SK-N-SH (cell line): ENCODE measurements at regions not wholly inside any gene's neighbourhood (a gene's known extent, or its start where the extent isn't known, plus 50 kb on each side); places are given as distances from the start of the nearest gene placed in this dataset.

Experiments used
- CTCF ChIA-PET: fragments of 300-600, 350-600 bp; formaldehyde crosslinking; extraction: SDS; loops from one replicate; lab custom pipeline; 2021; lab: Yijun Ruan, JAX
- POLR2A ChIA-PET: fragments of 350-600 bp; sonication (Branson Sonifier 250); formaldehyde crosslinking; extraction: SDS; loops from one replicate; lab custom pipeline; 2020; ENCODE audit warnings: antibody characterized with exemption, inconsistent platforms; lab: Yijun Ruan, JAX
- DNase-seq: peaks from one replicate; pipeline ENCODE4 v3.0.0; 2012
- H2AFZ ChIP-seq: fragments of 200-600 bp; sonication (generic); 2 replicates; pipeline ENCODE4 v1.8.1; 2016; ENCODE audit warnings: antibody characterized with exemption, mild to moderate bottlenecking, low read depth
- H3F3A ChIP-seq: fragments of 200-600 bp; sonication (generic); replicated peaks from 2 replicates; pipeline ENCODE3; 2016; ENCODE audit warnings: antibody characterized with exemption, mild to moderate bottlenecking; ENCODE audit not compliant: insufficient read depth
- H3K27ac ChIP-seq, 2 experiments: fragments of 200-500 bp in 1 of 2; fragments of 200-600 bp in 1 of 2; sonication (Bioruptor generic) in 1 of 2; sonication (generic), shearing (Covaris generic) in 1 of 2; 2 replicates each; pipeline versions ENCODE4 v1.5.1 to v1.6.1; 2014 to 2016; ENCODE audit warnings: low read depth in 2 of 2, inconsistent platforms in 1 of 2, low read length in 1 of 2, mild to moderate bottlenecking in 1 of 2, mixed read lengths in 1 of 2
- H3K27me3 ChIP-seq: fragments of 200-600 bp; sonication (generic), shearing (Covaris generic); 2 replicates; pipeline ENCODE4 v1.6.1; 2016; ENCODE audit warnings: mixed run types; ENCODE audit not compliant: insufficient read depth
- H3K36me3 ChIP-seq, 2 experiments: fragments of 200-500 bp in 1 of 2; fragments of 200-600 bp in 1 of 2; sonication (Bioruptor generic) in 1 of 2; sonication (generic) in 1 of 2; replicated peaks in 1 of 2; 2 replicates each; pipeline versions ENCODE3 to v1.5.1; 2014 to 2016; ENCODE audit warnings: low read length in 1 of 2, mild to moderate bottlenecking in 1 of 2; ENCODE audit not compliant: insufficient read depth in 2 of 2, control insufficient read depth in 1 of 2
- H3K4me1 ChIP-seq, 2 experiments: fragments of 200-500 bp in 1 of 2; fragments of 200-600 bp in 1 of 2; sonication (Bioruptor generic) in 1 of 2; sonication (generic), shearing (Covaris generic) in 1 of 2; 2 replicates each; pipeline versions ENCODE4 v1.5.1 to v1.6.1; 2014 to 2016; ENCODE audit warnings: low read depth in 1 of 2, low read length in 1 of 2, mixed run types in 1 of 2; ENCODE audit not compliant: insufficient read depth in 2 of 2, control insufficient read depth in 1 of 2
- H3K4me2 ChIP-seq: fragments of 200-600 bp; sonication (generic), shearing (Covaris generic); 2 replicates; pipeline ENCODE4 v1.6.1; 2017; ENCODE audit warnings: mixed run types
- H3K4me3 ChIP-seq, 2 experiments: fragments of 200-500 bp in 1 of 2; fragments of 200-600 bp in 1 of 2; sonication (Bioruptor generic) in 1 of 2; sonication (generic), shearing (Covaris generic) in 1 of 2; 2 replicates each; pipeline versions ENCODE4 v1.5.1 to v1.8.1; 2014 to 2016; ENCODE audit warnings: low read depth in 2 of 2, inconsistent platforms in 1 of 2, low read length in 1 of 2, mild to moderate bottlenecking in 1 of 2, mixed read lengths in 1 of 2, moderate library complexity in 1 of 2
- H3K79me2 ChIP-seq: fragments of 200-600 bp; sonication (generic); 2 replicates; pipeline ENCODE4 v1.8.1; 2017; ENCODE audit warnings: mild to moderate bottlenecking; ENCODE audit not compliant: insufficient read depth
- H3K9ac ChIP-seq: fragments of 200-600 bp; sonication (generic); 2 replicates; pipeline ENCODE4 v1.6.1; 2017; ENCODE audit warnings: mixed run types
- H3K9me2 ChIP-seq: fragments of 200-600 bp; sonication (generic); 2 replicates; pipeline ENCODE4 v1.6.1; 2017; ENCODE audit warnings: mixed run types
- H3K9me3 ChIP-seq: fragments of 200-600 bp; sonication (generic); 2 replicates; pipeline ENCODE4 v1.6.1; 2017; ENCODE audit warnings: mixed run types, mild to moderate bottlenecking, moderate library complexity
- H4K20me1 ChIP-seq: fragments of 200-600 bp; sonication (generic); 2 replicates; pipeline ENCODE4 v1.6.1; 2017; ENCODE audit warnings: mild to moderate bottlenecking, mixed run types; ENCODE audit not compliant: insufficient read depth
- ELF1 ChIP-seq: IDR thresholded peaks from 2 replicates; pipeline ENCODE4 v1.4.0; 2012
- EP300 ChIP-seq, 2 experiments: IDR thresholded peaks; 2 replicates each; pipeline versions ENCODE4 v1.4.0 to v1.6.1; 2012; ENCODE audit warnings: borderline replicate concordance in 1 of 2, low read depth in 1 of 2, low read length in 1 of 2
- EZH2phosphoT487 ChIP-seq: fragments of 200-600 bp; sonication (generic); IDR thresholded peaks from 2 replicates; pipeline ENCODE4 v1.6.1; 2017; ENCODE audit warnings: low read depth, mixed run types, mild to moderate bottlenecking, antibody characterized with exemption, moderate library complexity, borderline replicate concordance
- FOSL2 ChIP-seq: IDR thresholded peaks from 2 replicates; pipeline ENCODE4 v1.4.0; 2012; ENCODE audit warnings: low read depth, mild to moderate bottlenecking, moderate library complexity, borderline replicate concordance
- GATA2 ChIP-seq: sonication (generic); formaldehyde crosslinking; IDR thresholded peaks from 2 replicates; pipeline ENCODE4 v1.5.0; 2020; ENCODE audit warnings: mild to moderate bottlenecking, missing genetic modification reagents
- JUND ChIP-seq: IDR thresholded peaks from 2 replicates; pipeline ENCODE4 v1.4.0; 2012
- MAX ChIP-seq: IDR thresholded peaks from 2 replicates; pipeline ENCODE4 v1.4.0; 2012; ENCODE audit warnings: low read depth
- MXI1 ChIP-seq: IDR thresholded peaks from 2 replicates; pipeline ENCODE4 v1.6.1; 2012; ENCODE audit warnings: mild to moderate bottlenecking, low read depth, low read length, improper control_type of control experiment
- NFIC ChIP-seq: IDR thresholded peaks from 2 replicates; pipeline ENCODE4 v1.4.0; 2012; ENCODE audit warnings: borderline replicate concordance
- NRF1 ChIP-seq: IDR thresholded peaks from 2 replicates; pipeline ENCODE4 v1.6.1; 2012; ENCODE audit warnings: low read depth, mild to moderate bottlenecking, low read length
- PBX3 ChIP-seq: IDR thresholded peaks from 2 replicates; pipeline ENCODE4; 2012
- POLR2AphosphoS5 ChIP-seq: IDR thresholded peaks from 2 replicates; pipeline ENCODE4 v1.6.1; 2012; ENCODE audit warnings: low read depth, low read length
- RAD21 ChIP-seq: IDR thresholded peaks from 2 replicates; pipeline ENCODE4 v1.6.1; 2012; ENCODE audit warnings: mild to moderate bottlenecking, low read length
- RXRA ChIP-seq: IDR thresholded peaks from 2 replicates; pipeline ENCODE4 v1.4.0; 2012; ENCODE audit warnings: low read depth, mild to moderate bottlenecking, borderline replicate concordance
- SIN3A ChIP-seq: IDR thresholded peaks from 2 replicates; pipeline ENCODE4 v1.6.1; 2012; ENCODE audit warnings: low read depth, mild to moderate bottlenecking, low read length, moderate library complexity, borderline replicate concordance
- SMC3 ChIP-seq: IDR thresholded peaks from 2 replicates; pipeline ENCODE4 v1.6.1; 2012; ENCODE audit warnings: low read depth, low read length, improper control_type of control experiment
- YY1 ChIP-seq: IDR thresholded peaks from 2 replicates; pipeline ENCODE4 v1.4.0; 2012; ENCODE audit warnings: low read depth, mild to moderate bottlenecking
- WGBS: methylation state at CpG from one replicate; pipeline ENCODE4 v1.1.6; 2017; ENCODE audit warnings: low lambda C conversion rate; 5-methylcytosine and 5-hydroxymethylcytosine counted together
- TF ChIP-seq, protein P1 (sequence below): IDR thresholded peaks from 2 replicates; pipeline ENCODE4 v1.4.0; 2012; ENCODE audit warnings: low read depth, borderline replicate concordance
- TF ChIP-seq, protein P2 (sequence below): fragments of 150-350 bp; IDR thresholded peaks from 2 replicates; pipeline ENCODE4 v1.6.1; 2017; ENCODE audit warnings: antibody characterized with exemption, low read length, low read depth, borderline replicate concordance

- WGBS = 91% methylated on average over 5 of the region's 5 CpGs
- Histone ChIP-seq H4K20me1 (no peaks in the 10 kb centered on the region), H3K9me3 (no peaks in the 10 kb centered on the region), H3K4me2 (no peak overlapping the region), H2AFZ (no peak overlapping the region), H3K9ac (no peak overlapping the region), H3K4me1 (peaks cover 9 to 12% of the 10 kb centered on the region in 2 experiments; a peak in 3 of 4 replicates), H3K27ac (no peak overlapping the region), H3K27me3 (no peaks in the 10 kb centered on the region), H3F3A (peaks cover 13% of the 10 kb centered on the region), H3K36me3 (no peaks in the 10 kb centered on the region), H3K79me2 (no peaks in the 10 kb centered on the region), H3K9me2 (no peaks in the 10 kb centered on the region), H3K4me3 (no peak overlapping the region)
- POLR2A ChIA-PET = interaction anchor here (0.6 kb wide), 1 partner anchor 614 kb away, joined by 3 read pairs; no protein-coding TSS in a partner anchor
- TF ChIP-seq FOSL2 (no peak), EZH2phosphoT487 (no peak), JUND (no peak), POLR2AphosphoS5 (no peak), YY1 (no peak), ELF1 (no peak), SMC3 (no peak), RXRA (no peak), MXI1 (no peak), MAX (no peak), EP300 (IDR thresholded peaks at IDR 0.05; ENCODE audit: borderline replicate concordance in 1 of 2, low read depth in 1 of 2, low read length in 1 of 2) (no peak), NFIC (no peak), NRF1 (no peak), GATA2 (CRISPR knock-in tag) (no peak), SIN3A (no peak)
- TF ChIP-seq, protein P1, sequence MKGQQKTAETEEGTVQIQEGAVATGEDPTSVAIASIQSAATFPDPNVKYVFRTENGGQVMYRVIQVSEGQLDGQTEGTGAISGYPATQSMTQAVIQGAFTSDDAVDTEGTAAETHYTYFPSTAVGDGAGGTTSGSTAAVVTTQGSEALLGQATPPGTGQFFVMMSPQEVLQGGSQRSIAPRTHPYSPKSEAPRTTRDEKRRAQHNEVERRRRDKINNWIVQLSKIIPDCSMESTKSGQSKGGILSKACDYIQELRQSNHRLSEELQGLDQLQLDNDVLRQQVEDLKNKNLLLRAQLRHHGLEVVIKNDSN = no peak
- TF ChIP-seq, protein P2, sequence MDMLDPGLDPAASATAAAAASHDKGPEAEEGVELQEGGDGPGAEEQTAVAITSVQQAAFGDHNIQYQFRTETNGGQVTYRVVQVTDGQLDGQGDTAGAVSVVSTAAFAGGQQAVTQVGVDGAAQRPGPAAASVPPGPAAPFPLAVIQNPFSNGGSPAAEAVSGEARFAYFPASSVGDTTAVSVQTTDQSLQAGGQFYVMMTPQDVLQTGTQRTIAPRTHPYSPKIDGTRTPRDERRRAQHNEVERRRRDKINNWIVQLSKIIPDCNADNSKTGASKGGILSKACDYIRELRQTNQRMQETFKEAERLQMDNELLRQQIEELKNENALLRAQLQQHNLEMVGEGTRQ = no peak
- CTCF ChIA-PET = no interaction called here
- no peak for DNase-seq
These were observed 331.9 kb downstream of the DEPDC1B start for GRCh38 chr5:60368100-60368499.

GRCh38 chr5:60366489-60366888 is 333.5 kb downstream of the DEPDC1B start:
- no peaks in the 10 kb centered on the region for H3K9me2 ChIP-seq

More at GRCh38 chr5:60366489-60366888, 333.5 kb downstream of the DEPDC1B start:
- Histone ChIP-seq H4K20me1 (no peaks in the 10 kb centered on the region), H3K4me1 (peaks cover 9 to 12% of the 10 kb centered on the region in 2 experiments; a peak in 3 of 4 replicates), H3K36me3 (no peaks in the 10 kb centered on the region), H3K4me3 (no peak overlapping the region), H3K9me3 (no peaks in the 10 kb centered on the region), H3K27me3 (no peaks in the 10 kb centered on the region), H3F3A (peaks cover 15% of the 10 kb centered on the region), H3K79me2 (no peaks in the 10 kb centered on the region), H3K4me2 (peak overlapping the region; percentile 21; the same call in 1 of the 2 replicates), H2AFZ (peak overlapping the region; percentile 3; the same call in 1 of the 2 replicates), H3K27ac (peak overlapping the region in 1 of 2 experiments; percentile 36; a peak in 1 of 4 replicates), H3K9ac (no peak overlapping the region)
- ChIA-PET POLR2A (no interaction called here), CTCF (no interaction called here)
- no peak for DNase-seq
- WGBS = 44% methylated on average over 2 of the region's 2 CpGs
- peak; percentile 48 for TF ChIP-seq NFIC
- no peak for TF ChIP-seq RAD21
- no peak for TF ChIP-seq POLR2AphosphoS5
- TF ChIP-seq JUND = no peak
- TF ChIP-seq ELF1 = no peak
- TF ChIP-seq PBX3 = no peak
- TF ChIP-seq, protein P2 = no peak
